Sigmoid colon (tissue), 6 donors: ENCODE measurements at regions not wholly inside any gene's neighbourhood (a gene's known extent, or its start where the extent isn't known, plus 50 kb on each side); places are given as distances from the start of the nearest gene placed in this dataset.

ENCODE experiments used
- DNase-seq: peaks from one replicate; pipeline ENCODE4 v3.0.0-alpha.2; 2019
- H3K27ac ChIP-seq, 4 donors: fragments of 200-600 bp; sonication (generic); one replicate each; pipeline ENCODE4 v1.5.1; 2016 to 2019; ENCODE audit warnings: mild to moderate bottlenecking in 1 of 4
- H3K27me3 ChIP-seq, 3 donors: fragments of 200-600 bp; sonication (generic); one replicate each; pipeline ENCODE4 v1.5.1; 2019; ENCODE audit warnings: mild to moderate bottlenecking in 1 of 3
- H3K36me3 ChIP-seq, 4 donors: fragments of 200-600 bp; sonication (generic); one replicate each; pipeline ENCODE4 v1.5.1; 2016 to 2019
- H3K4me1 ChIP-seq, 4 donors: fragments of 200-600 bp; sonication (generic); one replicate each; pipeline ENCODE4 v1.5.1; 2017 to 2019
- H3K4me3 ChIP-seq, 4 donors: fragments of 200-600 bp; sonication (generic); one replicate each; pipeline ENCODE4 v1.5.1; 2017 to 2019; ENCODE audit warnings: mild to moderate bottlenecking in 2 of 4, moderate library complexity in 1 of 4
- H3K9me3 ChIP-seq, 4 donors: fragments of 200-600 bp in 3 of 4; sonication (generic) in 3 of 4; one replicate each; pipeline versions ENCODE4 v1.5.1 to v1.6.1; 2013 to 2019
- EP300 ChIP-seq, 4 donors: sonication (generic); formaldehyde crosslinking; IDR thresholded peaks; one replicate each; pipeline ENCODE4 v1.6.1; 2017; ENCODE audit warnings: antibody characterized with exemption in 4 of 4
- POLR2A ChIP-seq, 2 donors: fragments of 450-650 bp; IDR thresholded peaks; one replicate each; pipeline ENCODE4 v1.6.1; 2016; ENCODE audit warnings: antibody characterized with exemption in 2 of 2, mild to moderate bottlenecking in 2 of 2, moderate library complexity in 2 of 2
- POLR2AphosphoS5 ChIP-seq, 4 donors: sonication (generic); formaldehyde crosslinking; IDR thresholded peaks; one replicate each; pipeline ENCODE4 v1.6.1; 2017; ENCODE audit warnings: antibody characterized with exemption in 4 of 4
- WGBS, 2 donors: extraction: QIAGEN DNeasy Blood & Tissue Kit; methylation state at CpG; one replicate each; pipeline ENCODE4 v1.1.7; 2013; 5-methylcytosine and 5-hydroxymethylcytosine counted together
- intact Hi-C: fragments of 100-400 bp; cut with DNase I; formaldehyde crosslinking; loops from one replicate; pipeline ENCODE4 v1.15.1; 2023
- TF ChIP-seq, protein P1 (sequence below), 4 experiments: fragments of 450-650 bp in 3 of 4; fragments of 200-600 bp in 1 of 4; IDR thresholded peaks; one replicate each; pipeline ENCODE4 v1.5.1; 2016 to 2019; ENCODE audit warnings: antibody characterized with exemption in 4 of 4, mild to moderate bottlenecking in 3 of 4, moderate library complexity in 2 of 4
- donor health status: healthy with polysubstance abuse.
- donor health status: healthy.

DNA sequence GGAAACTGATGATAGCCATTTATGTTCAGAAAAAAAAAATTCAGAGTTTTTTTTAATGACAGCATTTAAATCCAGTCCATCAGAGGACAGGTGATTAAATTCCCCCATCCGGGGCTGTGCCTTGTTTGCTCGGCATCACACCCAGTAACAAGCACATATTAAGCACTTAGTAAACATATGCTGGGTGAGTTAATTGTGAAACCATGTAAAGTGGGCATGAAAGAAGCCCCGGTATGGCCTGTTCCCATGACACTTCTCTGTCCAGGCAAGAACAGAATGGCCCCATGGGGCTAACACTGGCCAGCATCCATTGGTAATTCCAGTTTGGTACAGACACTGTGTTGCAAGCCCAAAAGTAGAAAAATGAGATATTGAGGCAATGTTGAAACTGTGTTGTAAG, 220.8 kb upstream of the RNF32 start:
- no peak for DNase-seq
- intact Hi-C loops = no loop called here
- Histone ChIP-seq H3K27me3 (no peaks in the 10 kb centered on the region), H3K27ac (no peak overlapping the region), H3K36me3 (no peaks in the 10 kb centered on the region), H3K4me3 (no peak overlapping the region), H3K4me1 (no peaks in the 10 kb centered on the region), H3K9me3 (peaks cover 0 to 4% (median 0%) of the 10 kb centered on the region in 4 donors)
- WGBS, 2 donors = 85 to 90% methylated on average over 3 of the region's 3 CpGs
- TF ChIP-seq POLR2AphosphoS5 (IDR thresholded peaks at IDR 0.05) (no peak), EP300 (IDR thresholded peaks at IDR 0.05) (no peak), POLR2A (IDR thresholded peaks at IDR 0.05) (no peak)
- TF ChIP-seq, protein P1, sequence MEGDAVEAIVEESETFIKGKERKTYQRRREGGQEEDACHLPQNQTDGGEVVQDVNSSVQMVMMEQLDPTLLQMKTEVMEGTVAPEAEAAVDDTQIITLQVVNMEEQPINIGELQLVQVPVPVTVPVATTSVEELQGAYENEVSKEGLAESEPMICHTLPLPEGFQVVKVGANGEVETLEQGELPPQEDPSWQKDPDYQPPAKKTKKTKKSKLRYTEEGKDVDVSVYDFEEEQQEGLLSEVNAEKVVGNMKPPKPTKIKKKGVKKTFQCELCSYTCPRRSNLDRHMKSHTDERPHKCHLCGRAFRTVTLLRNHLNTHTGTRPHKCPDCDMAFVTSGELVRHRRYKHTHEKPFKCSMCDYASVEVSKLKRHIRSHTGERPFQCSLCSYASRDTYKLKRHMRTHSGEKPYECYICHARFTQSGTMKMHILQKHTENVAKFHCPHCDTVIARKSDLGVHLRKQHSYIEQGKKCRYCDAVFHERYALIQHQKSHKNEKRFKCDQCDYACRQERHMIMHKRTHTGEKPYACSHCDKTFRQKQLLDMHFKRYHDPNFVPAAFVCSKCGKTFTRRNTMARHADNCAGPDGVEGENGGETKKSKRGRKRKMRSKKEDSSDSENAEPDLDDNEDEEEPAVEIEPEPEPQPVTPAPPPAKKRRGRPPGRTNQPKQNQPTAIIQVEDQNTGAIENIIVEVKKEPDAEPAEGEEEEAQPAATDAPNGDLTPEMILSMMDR (IDR thresholded peaks at IDR 0.05) = no peak

DNA sequence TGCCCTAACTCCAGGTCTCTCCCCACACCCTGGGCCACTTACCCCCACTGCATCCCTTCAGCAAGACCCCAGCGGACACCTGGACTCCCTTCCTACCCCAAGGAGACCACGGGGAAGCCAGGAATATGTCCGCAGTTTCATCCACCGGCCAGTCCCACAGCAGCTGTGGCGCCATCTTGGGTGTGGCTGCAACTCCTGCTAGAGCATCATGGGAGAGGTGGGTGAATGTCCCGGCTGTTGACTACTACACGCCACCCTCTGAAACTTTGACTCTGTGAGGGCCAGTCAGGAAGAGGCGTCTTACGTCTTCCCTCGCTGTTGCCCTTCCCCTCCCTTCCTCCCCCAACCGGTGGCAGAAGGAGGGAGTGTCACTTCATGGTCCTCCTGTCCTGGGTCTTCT, 238.3 kb upstream of the RNF32 start:
- no peak overlapping the region for H3K27ac ChIP-seq
- WGBS, 2 donors = 93 to 96% methylated on average over 11 of the region's 11 CpGs
- no peak overlapping the region for H3K4me3 ChIP-seq
- TF ChIP-seq POLR2A (IDR thresholded peaks at IDR 0.05) = no peak
- TF ChIP-seq, protein P1 (IDR thresholded peaks at IDR 0.05) = no peak
- TF ChIP-seq POLR2AphosphoS5 (IDR thresholded peaks at IDR 0.05) = no peak
- no peak for TF ChIP-seq EP300 (IDR thresholded peaks at IDR 0.05)
- no peak for DNase-seq
- H3K27me3 ChIP-seq = no peaks in the 10 kb centered on the region
- no peaks in the 10 kb centered on the region for H3K4me1 ChIP-seq
- H3K9me3 ChIP-seq = no peaks in the 10 kb centered on the region
- H3K36me3 ChIP-seq = no peaks in the 10 kb centered on the region
- intact Hi-C loops = no loop called here

DNA sequence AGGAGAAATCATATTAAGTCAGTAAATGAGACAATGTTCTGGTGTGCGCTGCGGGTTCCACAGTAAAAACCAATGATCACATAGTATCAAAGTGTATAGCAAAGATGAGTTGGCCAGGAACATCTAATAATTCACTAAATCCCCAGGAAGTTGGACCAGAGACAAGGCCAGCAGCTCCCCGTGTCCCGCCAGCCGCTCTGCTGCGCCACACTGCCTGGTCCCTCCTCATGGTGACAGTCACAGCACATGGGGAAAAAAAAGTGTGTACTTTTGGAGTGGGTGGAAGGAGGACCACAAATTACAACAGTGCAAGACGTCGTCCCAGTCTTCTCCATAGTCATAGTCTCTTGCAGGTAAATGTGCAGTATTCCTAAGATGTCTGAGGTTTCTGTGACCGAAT, 239.0 kb upstream of the RNF32 start:
- DNase-seq = no peak
- intact Hi-C loops = no loop called here
- 94 to 95% methylated on average over 9 of the region's 9 CpGs for WGBS, 2 donors

DNA sequence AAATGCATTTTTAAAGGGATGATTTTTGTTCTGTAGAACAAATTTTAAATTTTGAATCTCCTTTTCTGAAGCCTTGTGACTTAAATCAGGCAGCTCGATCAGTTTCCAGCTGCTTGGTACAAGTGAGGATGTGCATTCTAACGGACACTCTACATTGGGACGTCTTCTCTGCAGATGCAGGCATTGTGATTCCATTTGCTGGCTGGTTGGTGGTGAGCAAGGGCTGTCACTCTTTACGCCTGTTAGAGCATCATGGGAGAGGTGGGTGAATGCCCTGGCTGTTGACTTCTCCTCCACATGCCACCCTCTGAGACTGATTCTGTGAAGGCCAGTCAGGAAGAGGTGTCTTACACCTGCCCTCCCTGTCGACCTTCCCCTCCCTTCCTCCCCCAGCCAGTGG, 240.5 kb upstream of the RNF32 start:
- Histone ChIP-seq H3K36me3 (no peaks in the 10 kb centered on the region), H3K4me3 (no peak overlapping the region), H3K27me3 (no peaks in the 10 kb centered on the region), H3K4me1 (no peaks in the 10 kb centered on the region), H3K27ac (no peak overlapping the region), H3K9me3 (no peaks in the 10 kb centered on the region)
- TF ChIP-seq EP300 (IDR thresholded peaks at IDR 0.05) = no peak
- no peak for TF ChIP-seq POLR2AphosphoS5 (IDR thresholded peaks at IDR 0.05)
- TF ChIP-seq, protein P1 (IDR thresholded peaks at IDR 0.05) = no peak
- no peak for TF ChIP-seq POLR2A (IDR thresholded peaks at IDR 0.05)
- WGBS, 2 donors = 45 to 70% methylated on average over 5 of the region's 5 CpGs
- intact Hi-C loops = no loop called here
- DNase-seq = no peak

More for the DNA sequence above, 239.0 kb upstream of the RNF32 start:
- H3K27me3 ChIP-seq = no peaks in the 10 kb centered on the region
- H3K27ac ChIP-seq = no peak overlapping the region
- no peaks in the 10 kb centered on the region for H3K9me3 ChIP-seq
- TF ChIP-seq, protein P1 (IDR thresholded peaks at IDR 0.05) = no peak
- TF ChIP-seq POLR2AphosphoS5 (IDR thresholded peaks at IDR 0.05) = no peak
- TF ChIP-seq EP300 (IDR thresholded peaks at IDR 0.05) = no peak
- TF ChIP-seq POLR2A (IDR thresholded peaks at IDR 0.05) = no peak
- H3K4me1 ChIP-seq = no peaks in the 10 kb centered on the region
- no peak overlapping the region for H3K4me3 ChIP-seq
- no peaks in the 10 kb centered on the region for H3K36me3 ChIP-seq

DNA sequence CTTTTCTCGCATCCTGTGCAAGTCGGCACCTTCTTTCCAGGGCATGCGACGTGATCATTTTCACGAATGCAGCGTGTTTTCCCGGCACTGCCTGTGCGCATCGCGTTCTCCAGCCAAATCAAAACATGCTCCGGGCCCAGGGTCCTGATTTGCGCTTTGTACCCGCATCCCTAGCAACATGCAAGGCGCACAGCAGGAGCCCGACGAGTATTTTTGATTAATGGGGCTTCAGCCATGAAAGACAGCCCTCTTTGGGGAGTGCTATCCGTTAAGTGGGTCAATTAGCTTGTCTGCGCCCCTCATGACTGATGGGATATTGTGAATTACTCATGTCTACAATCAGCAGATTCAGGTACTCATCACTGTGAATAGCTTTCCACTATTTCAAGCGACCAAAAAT, 243.3 kb upstream of the RNF32 start:
- Histone ChIP-seq H3K36me3 (no peaks in the 10 kb centered on the region), H3K4me3 (no peak overlapping the region), H3K9me3 (peaks cover 0 to 4% (median 0%) of the 10 kb centered on the region in 4 donors), H3K27me3 (no peaks in the 10 kb centered on the region), H3K4me1 (no peaks in the 10 kb centered on the region), H3K27ac (no peak overlapping the region)
- no peak for DNase-seq
- 86 to 91% methylated on average over 19 of the region's 19 CpGs for WGBS, 2 donors
- TF ChIP-seq POLR2AphosphoS5 (IDR thresholded peaks at IDR 0.05) (no peak), EP300 (IDR thresholded peaks at IDR 0.05) (no peak), POLR2A (IDR thresholded peaks at IDR 0.05) (no peak)
- TF ChIP-seq, protein P1 (IDR thresholded peaks at IDR 0.05) = no peak
- intact Hi-C loops = no loop called here
